GM18520 (cell line): ENCODE measurements at regions not wholly inside any gene's neighbourhood (a gene's known extent, or its start where the extent isn't known, plus 50 kb on each side); places are given as distances from the start of the nearest gene placed in this dataset.

Experiments used
- ATAC-seq: cut with Tn5 transposase; IDR thresholded peaks from one replicate; pipeline ENCODE4 v1.9.1; 2021; ENCODE audit not compliant: unreplicated experiment

- ATAC-seq = no peak
These were observed 95.2 kb upstream of the PAPPA start for GRCh38 chr9:116058421-116058820.

- no peak for ATAC-seq
These were observed 94.1 kb upstream of the PAPPA start for GRCh38 chr9:116059466-116059865.

GRCh38 chr9:116060631-116061030 lies 93.0 kb upstream of the PAPPA start:
- no peak for ATAC-seq

- ATAC-seq = no peak
These were observed 91.9 kb upstream of the PAPPA start for GRCh38 chr9:116061546-116062205.

- ATAC-seq = no peak
These were observed 91.4 kb upstream of the PAPPA start for GRCh38 chr9:116062206-116062550.

- no peak for ATAC-seq
These were observed 88.6 kb upstream of the PAPPA start for GRCh38 chr9:116064970-116065369.

GRCh38 chr9:116066221-116066620 lies 87.4 kb upstream of the PAPPA start:
- no peak for ATAC-seq

GRCh38 chr9:116067566-116067965 lies 86.0 kb upstream of the PAPPA start:
- ATAC-seq = no peak

GRCh38 chr9:116070256-116070914 lies 83.2 kb upstream of the PAPPA start:
- ATAC-seq = no peak

- ATAC-seq = no peak
These were observed 81.5 kb upstream of the PAPPA start for GRCh38 chr9:116072046-116072445.

GRCh38 chr9:116073826-116074225 lies 79.8 kb upstream of the PAPPA start:
- no peak for ATAC-seq

- ATAC-seq = no peak
These were observed 78.9 kb upstream of the PAPPA start for GRCh38 chr9:116074658-116075057.

GRCh38 chr9:116075191-116075590 lies 78.4 kb upstream of the PAPPA start:
- ATAC-seq = no peak

- ATAC-seq = no peak
These were observed 75.0 kb upstream of the PAPPA start for GRCh38 chr9:116078640-116079039.

GRCh38 chr9:116080561-116080960 lies 73.0 kb upstream of the PAPPA start:
- no peak for ATAC-seq

GRCh38 chr9:116081435-116082115 lies 72.0 kb upstream of the PAPPA start:
- no peak for ATAC-seq

GRCh38 chr9:116083837-116084236 lies 69.8 kb upstream of the PAPPA start:
- no peak for ATAC-seq

GRCh38 chr9:116084497-116084896 lies 69.1 kb upstream of the PAPPA start:
- no peak for ATAC-seq

GRCh38 chr9:116087246-116087645 lies 66.3 kb upstream of the PAPPA start:
- ATAC-seq = no peak

- no peak for ATAC-seq
These were observed 65.8 kb upstream of the PAPPA start for GRCh38 chr9:116087751-116088194.

GRCh38 chr9:116088396-116088795 lies 65.2 kb upstream of the PAPPA start:
- no peak for ATAC-seq

- no peak for ATAC-seq
These were observed 63.4 kb upstream of the PAPPA start for GRCh38 chr9:116090030-116090770.
